Activated T-cell treated with anti-CD3 and anti-CD28 coated beads for 48 hours (primary cell): ENCODE measurements at regions not wholly inside any gene's neighbourhood (a gene's known extent, or its start where the extent isn't known, plus 50 kb on each side); places are given as distances from the start of the nearest gene placed in this dataset.

ENCODE experiments used
- DNase-seq: peaks from one replicate; pipeline ENCODE4 v3.0.0-alpha.2; 2020; ENCODE audit warnings: low read depth

GRCh38 chr2:212945526-212945925 is 205.9 kb downstream of the IKZF2 start:
- no peak for DNase-seq

- DNase-seq, result no peak
Observed at GRCh38 chr2:212943351-212943750, 208.1 kb downstream of the IKZF2 start.

- DNase-seq, result no peak
Observed at GRCh38 chr2:212941361-212941760, 210.1 kb downstream of the IKZF2 start.

- no peak for DNase-seq
Observed at GRCh38 chr2:212940816-212941215, 210.6 kb downstream of the IKZF2 start.

- no peak for DNase-seq
Observed at GRCh38 chr2:212939777-212940531, 211.5 kb downstream of the IKZF2 start.

GRCh38 chr2:212938144-212938793 is 213.1 kb downstream of the IKZF2 start:
- no peak for DNase-seq

GRCh38 chr2:212936572-212936971 is 214.8 kb downstream of the IKZF2 start:
- DNase-seq, result no peak

GRCh38 chr2:212935752-212936151 is 215.7 kb downstream of the IKZF2 start:
- DNase-seq, result no peak

- no peak for DNase-seq
Observed at GRCh38 chr2:212931271-212931670, 220.1 kb downstream of the IKZF2 start.

- no peak for DNase-seq
Observed at GRCh38 chr2:212930556-212931260, 220.7 kb downstream of the IKZF2 start.

- DNase-seq, result no peak
Observed at GRCh38 chr2:212929971-212930370, 221.4 kb downstream of the IKZF2 start.

- no peak for DNase-seq
Observed at GRCh38 chr2:212929116-212929515, 222.3 kb downstream of the IKZF2 start.

- no peak for DNase-seq
Observed at GRCh38 chr2:212928681-212929080, 222.7 kb downstream of the IKZF2 start.

- no peak for DNase-seq
Observed at GRCh38 chr2:212926940-212927339, 224.5 kb downstream of the IKZF2 start.

- DNase-seq, result no peak
Observed at GRCh38 chr2:212923393-212923792, 228.0 kb downstream of the IKZF2 start.

GRCh38 chr2:212922701-212923100 is 228.7 kb downstream of the IKZF2 start:
- DNase-seq, result no peak

- DNase-seq, result no peak
Observed at GRCh38 chr2:212921711-212922110, 229.7 kb downstream of the IKZF2 start.

GRCh38 chr2:212921061-212921460 is 230.4 kb downstream of the IKZF2 start:
- no peak for DNase-seq

GRCh38 chr2:212919238-212919637 is 232.2 kb downstream of the IKZF2 start:
- DNase-seq, result no peak

- no peak for DNase-seq
Observed at GRCh38 chr2:212918336-212918735, 233.1 kb downstream of the IKZF2 start.

- DNase-seq, result no peak
Observed at GRCh38 chr2:212915121-212915782, 236.2 kb downstream of the IKZF2 start.

- DNase-seq, result no peak
Observed at GRCh38 chr2:212914392-212914791, 237.0 kb downstream of the IKZF2 start.
